ENCODE measurements at regions not wholly inside any gene's neighbourhood (a gene's known extent, or its start where the extent isn't known, plus 50 kb on each side); places are given as distances from the start of the nearest gene placed in this dataset.

- Histone ChIP-seq H3K4me3 (no peak overlapping the region), H3K27ac (no peak overlapping the region), H3K4me1 (no peaks in the 10 kb centered on the region), H3K36me3 (no peaks in the 10 kb centered on the region), H3K9me3 (no peaks in the 10 kb centered on the region), H3K27me3 (no peaks in the 10 kb centered on the region)
- intact Hi-C loops (cut with DNase I; ENCODE audit: low total_unique reads): no loop called here
- DNase-seq (ENCODE audit: low spot score in 2 of 2): no peak
- TF ChIP-seq CTCF (IDR thresholded peaks at IDR 0.05): no peak
- no peak for TF ChIP-seq POLR2AphosphoS5 (IDR thresholded peaks at IDR 0.05)
Observed at GRCh38 chr14:30129807-30130206, 202.2 kb upstream of the PRKD1 start.

- TF ChIP-seq CTCF (IDR thresholded peaks at IDR 0.05) (no peak), POLR2AphosphoS5 (IDR thresholded peaks at IDR 0.05) (no peak), POLR2A (IDR thresholded peaks at IDR 0.05) (no peak)
- intact Hi-C loops (cut with DNase I; ENCODE audit: low total_unique reads): no loop called here
- no peak for DNase-seq (ENCODE audit: low spot score in 2 of 2)
- Histone ChIP-seq H3K27ac (no peak overlapping the region), H3K4me1 (no peaks in the 10 kb centered on the region), H3K4me3 (no peak overlapping the region), H3K9me3 (no peaks in the 10 kb centered on the region), H3K27me3 (no peaks in the 10 kb centered on the region), H3K36me3 (no peaks in the 10 kb centered on the region)
Observed at GRCh38 chr14:30131581-30132097, 204.0 kb upstream of the PRKD1 start.

- Histone ChIP-seq H3K27ac (no peak overlapping the region), H3K4me1 (no peaks in the 10 kb centered on the region), H3K4me3 (no peak overlapping the region), H3K36me3 (no peaks in the 10 kb centered on the region), H3K27me3 (no peaks in the 10 kb centered on the region), H3K9me3 (no peaks in the 10 kb centered on the region)
- no peak for DNase-seq (ENCODE audit: low spot score in 2 of 2)
- intact Hi-C loops (cut with DNase I; ENCODE audit: low total_unique reads): no loop called here
- TF ChIP-seq CTCF (IDR thresholded peaks at IDR 0.05) (no peak), POLR2AphosphoS5 (IDR thresholded peaks at IDR 0.05) (no peak), POLR2A (IDR thresholded peaks at IDR 0.05) (no peak)
Observed at GRCh38 chr14:30132196-30132595, 204.5 kb upstream of the PRKD1 start.

- Histone ChIP-seq H3K27ac (no peak overlapping the region), H3K4me3 (no peak overlapping the region), H3K36me3 (no peaks in the 10 kb centered on the region), H3K27me3 (no peaks in the 10 kb centered on the region), H3K9me3 (no peaks in the 10 kb centered on the region), H3K4me1 (no peaks in the 10 kb centered on the region)
- TF ChIP-seq POLR2A (IDR thresholded peaks at IDR 0.05) (no peak), CTCF (IDR thresholded peaks at IDR 0.05) (no peak), POLR2AphosphoS5 (IDR thresholded peaks at IDR 0.05) (no peak)
- no peak for DNase-seq (ENCODE audit: low spot score in 2 of 2)
- intact Hi-C loops (cut with DNase I; ENCODE audit: low total_unique reads): no loop called here
Observed at GRCh38 chr14:30134936-30135335, 207.3 kb upstream of the PRKD1 start.

- no peaks in the 10 kb centered on the region for H3K4me1 ChIP-seq
- H3K4me3 ChIP-seq: no peak overlapping the region
- no peak overlapping the region for H3K27ac ChIP-seq
- no peak for DNase-seq (ENCODE audit: low spot score in 2 of 2)
- no peaks in the 10 kb centered on the region for H3K27me3 ChIP-seq
- TF ChIP-seq POLR2A (IDR thresholded peaks at IDR 0.05): no peak
- no peak for TF ChIP-seq CTCF (IDR thresholded peaks at IDR 0.05)
- TF ChIP-seq POLR2AphosphoS5 (IDR thresholded peaks at IDR 0.05): no peak
- no peaks in the 10 kb centered on the region for H3K36me3 ChIP-seq
- H3K9me3 ChIP-seq: no peaks in the 10 kb centered on the region
- intact Hi-C loops (cut with DNase I; ENCODE audit: low total_unique reads): no loop called here
Observed at GRCh38 chr14:30138567-30138966, 210.9 kb upstream of the PRKD1 start.

All from breast epithelium (tissue), 4 donors.